Cardiac muscle cell (in vitro differentiated cells and primary cell): ENCODE measurements at regions not wholly inside any gene's neighbourhood (a gene's known extent, or its start where the extent isn't known, plus 50 kb on each side); places are given as distances from the start of the nearest gene placed in this dataset.

Experiments
- DNase-seq, 2 donors: peaks; one replicate each; pipeline versions ENCODE4 v3.0.0 to v3.0.0-alpha.2; 2010 to 2017; ENCODE audit warnings: low read depth in 1 of 2, low spot score in 1 of 2
- H3K27ac ChIP-seq: fragments of 200-600 bp; sonication (generic); 2 replicates; pipeline ENCODE4 v1.5.1; 2016
- H3K27me3 ChIP-seq: fragments of 200-600 bp; sonication (generic); 2 replicates; pipeline ENCODE4 v1.6.0; 2016; ENCODE audit warnings: control low read depth
- H3K36me3 ChIP-seq: fragments of 200-600 bp; sonication (generic); 2 replicates; pipeline ENCODE4 v1.5.1; 2016; ENCODE audit warnings: control low read depth
- H3K4me1 ChIP-seq: fragments of 200-600 bp; sonication (generic); 2 replicates; pipeline ENCODE4 v1.8.1; 2017; ENCODE audit warnings: low read depth, mild to moderate bottlenecking, mixed run types
- H3K4me3 ChIP-seq: fragments of 200-600 bp; sonication (generic); 2 replicates; pipeline ENCODE4 v1.5.1; 2016; ENCODE audit warnings: mild to moderate bottlenecking
- H3K9me3 ChIP-seq: fragments of 200-600 bp; sonication (generic); 2 replicates; pipeline ENCODE4 v1.5.1; 2017; ENCODE audit warnings: low read depth, mild to moderate bottlenecking, control low read depth
- TF ChIP-seq, protein P1 (sequence below): IDR thresholded peaks from 2 replicates; pipeline ENCODE4 v1.5.1; 2012; ENCODE audit warnings: low read depth, mild to moderate bottlenecking, low read length

DNA sequence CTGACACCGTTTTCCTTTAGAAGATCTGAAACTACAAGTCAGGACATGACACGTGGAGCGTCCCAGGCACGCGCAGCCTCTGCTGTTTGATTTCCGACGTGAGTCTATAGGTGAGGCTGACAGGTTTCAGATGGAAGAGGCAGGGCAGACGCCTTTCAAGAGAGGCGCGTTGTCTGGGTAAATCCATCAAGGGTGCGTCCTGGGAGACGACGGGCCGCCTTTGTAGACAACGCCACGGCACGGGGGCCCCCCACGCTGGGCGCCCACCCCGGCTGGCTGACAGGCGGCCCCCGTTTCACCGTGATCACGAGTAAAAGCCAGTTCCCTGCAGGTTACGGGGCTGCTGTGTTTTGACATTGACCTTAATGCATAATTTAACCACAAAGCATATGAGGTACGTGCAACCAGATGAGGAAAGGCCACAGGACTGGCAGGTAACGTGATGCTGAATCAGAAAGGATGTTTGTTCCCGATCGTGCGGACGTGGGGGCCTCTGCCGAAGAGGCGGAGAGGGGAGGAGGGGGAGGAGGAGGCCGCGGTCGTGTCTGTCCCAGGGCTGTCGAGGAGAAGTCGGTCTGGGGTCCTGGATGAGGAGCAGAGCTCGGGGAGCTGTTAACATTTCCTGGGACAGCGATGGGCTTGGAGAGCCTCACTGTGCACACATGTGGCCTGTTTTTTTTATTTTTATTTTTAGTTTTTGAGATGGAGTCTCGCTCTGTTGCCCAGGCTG is 51.1 kb upstream of the PPP2R3B start:
- Histone ChIP-seq H3K4me3 (no peak overlapping the region), H3K27me3 (no peaks in the 10 kb centered on the region), H3K27ac (no peak overlapping the region), H3K36me3 (no peaks in the 10 kb centered on the region), H3K4me1 (no peaks in the 10 kb centered on the region), H3K9me3 (no peaks in the 10 kb centered on the region)
- no peak for DNase-seq
- TF ChIP-seq, protein P1, sequence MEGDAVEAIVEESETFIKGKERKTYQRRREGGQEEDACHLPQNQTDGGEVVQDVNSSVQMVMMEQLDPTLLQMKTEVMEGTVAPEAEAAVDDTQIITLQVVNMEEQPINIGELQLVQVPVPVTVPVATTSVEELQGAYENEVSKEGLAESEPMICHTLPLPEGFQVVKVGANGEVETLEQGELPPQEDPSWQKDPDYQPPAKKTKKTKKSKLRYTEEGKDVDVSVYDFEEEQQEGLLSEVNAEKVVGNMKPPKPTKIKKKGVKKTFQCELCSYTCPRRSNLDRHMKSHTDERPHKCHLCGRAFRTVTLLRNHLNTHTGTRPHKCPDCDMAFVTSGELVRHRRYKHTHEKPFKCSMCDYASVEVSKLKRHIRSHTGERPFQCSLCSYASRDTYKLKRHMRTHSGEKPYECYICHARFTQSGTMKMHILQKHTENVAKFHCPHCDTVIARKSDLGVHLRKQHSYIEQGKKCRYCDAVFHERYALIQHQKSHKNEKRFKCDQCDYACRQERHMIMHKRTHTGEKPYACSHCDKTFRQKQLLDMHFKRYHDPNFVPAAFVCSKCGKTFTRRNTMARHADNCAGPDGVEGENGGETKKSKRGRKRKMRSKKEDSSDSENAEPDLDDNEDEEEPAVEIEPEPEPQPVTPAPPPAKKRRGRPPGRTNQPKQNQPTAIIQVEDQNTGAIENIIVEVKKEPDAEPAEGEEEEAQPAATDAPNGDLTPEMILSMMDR = no peak

DNA sequence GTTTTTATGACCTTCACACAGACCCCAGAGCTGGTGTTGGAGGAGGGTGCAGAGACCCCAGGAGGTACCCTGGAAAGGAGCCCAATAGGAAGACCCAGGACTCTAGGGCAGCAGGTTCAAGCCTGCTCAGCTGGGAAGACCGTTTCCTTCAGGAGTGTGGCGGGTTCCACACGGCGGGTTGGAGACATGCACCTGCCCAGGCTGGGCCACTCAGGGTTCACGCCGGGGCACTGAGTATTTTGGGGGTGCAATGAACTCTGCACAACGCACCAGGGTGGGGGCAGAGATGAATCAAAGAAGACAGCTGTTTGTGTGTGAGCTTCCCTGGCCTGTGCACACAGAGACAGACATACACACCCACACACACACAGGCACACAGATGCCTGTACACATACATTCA is 52.5 kb upstream of the PPP2R3B start:
- Histone ChIP-seq H3K27me3 (no peaks in the 10 kb centered on the region), H3K4me3 (no peak overlapping the region), H3K36me3 (no peaks in the 10 kb centered on the region), H3K27ac (no peak overlapping the region), H3K4me1 (no peaks in the 10 kb centered on the region), H3K9me3 (no peaks in the 10 kb centered on the region)
- TF ChIP-seq, protein P1 = no peak
- no peak for DNase-seq

DNA sequence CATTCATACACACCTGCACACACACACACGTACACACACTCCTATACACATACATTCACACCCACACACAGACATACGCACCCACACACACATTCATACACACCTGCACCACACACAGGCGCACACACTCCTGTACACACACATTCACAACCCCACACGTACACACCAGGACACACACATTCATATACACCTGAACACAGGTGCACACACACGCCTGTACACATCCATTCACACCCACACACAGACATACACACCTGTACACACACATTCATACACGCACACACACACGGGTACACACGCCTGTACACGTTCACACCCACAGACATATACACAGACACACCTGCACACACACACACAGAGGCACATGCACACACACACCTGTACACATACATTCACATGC is 53.0 kb upstream of the PPP2R3B start:
- no peak for DNase-seq
- H3K27me3 ChIP-seq = no peaks in the 10 kb centered on the region
- no peak overlapping the region for H3K27ac ChIP-seq
- no peaks in the 10 kb centered on the region for H3K36me3 ChIP-seq
- TF ChIP-seq, protein P1 = no peak
- no peak overlapping the region for H3K4me3 ChIP-seq
- H3K4me1 ChIP-seq = no peaks in the 10 kb centered on the region
- no peaks in the 10 kb centered on the region for H3K9me3 ChIP-seq

DNA sequence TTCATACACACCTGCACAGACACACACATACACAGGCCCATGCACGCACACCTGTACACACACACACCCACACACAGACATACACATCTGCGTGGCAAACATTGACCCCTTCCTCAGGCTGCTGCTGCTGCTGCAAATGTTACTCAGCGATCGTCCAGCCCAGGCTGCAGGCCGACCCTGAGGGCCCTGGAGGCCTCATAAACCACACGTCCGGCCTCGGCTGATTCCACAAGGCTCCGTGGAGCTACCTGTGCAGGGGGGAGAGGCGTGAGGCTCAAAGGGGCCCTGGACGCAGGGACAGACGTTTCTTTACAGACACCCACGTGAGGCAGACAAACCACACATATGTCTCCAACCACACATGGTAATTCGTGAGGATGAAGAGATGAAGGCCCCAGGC is 53.9 kb upstream of the PPP2R3B start:
- no peaks in the 10 kb centered on the region for H3K4me1 ChIP-seq

DNA sequence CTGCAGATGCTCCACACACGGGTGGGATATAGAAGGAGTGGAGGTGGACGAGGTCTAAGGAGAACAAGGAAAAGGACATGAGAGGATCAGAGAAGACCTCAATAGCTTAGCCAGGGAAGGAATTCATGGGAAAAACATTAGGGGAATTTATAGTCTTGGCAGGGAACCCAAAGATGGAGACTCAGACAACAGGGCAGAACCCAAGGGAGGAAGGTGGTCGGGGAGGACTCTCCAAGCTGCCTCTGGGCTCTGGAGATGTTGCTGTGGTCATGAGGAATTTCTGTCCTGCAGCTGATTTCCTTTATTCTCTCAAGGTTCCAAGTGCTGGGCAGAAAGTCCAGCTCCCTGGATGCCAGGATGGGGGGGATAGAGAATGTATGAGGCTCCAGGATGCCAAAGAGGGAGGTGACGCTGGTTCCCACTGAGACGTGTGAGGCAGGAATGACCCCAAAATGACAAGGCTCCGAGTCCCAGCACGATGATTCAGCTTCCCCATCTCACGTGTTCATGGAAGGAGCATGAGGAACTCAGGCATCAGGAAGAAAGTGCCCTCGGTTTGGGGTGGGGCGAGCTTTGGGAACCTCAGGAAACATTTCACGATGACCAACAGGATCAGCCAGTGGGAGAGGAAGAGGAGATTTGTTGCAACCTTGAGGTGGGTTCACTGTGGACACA is 57.0 kb upstream of the PPP2R3B start:
- H3K4me3 ChIP-seq = no peak overlapping the region
- no peaks in the 10 kb centered on the region for H3K4me1 ChIP-seq
- H3K36me3 ChIP-seq = no peaks in the 10 kb centered on the region
- DNase-seq = no peak
- peaks cover 5% of the 10 kb centered on the region for H3K27me3 ChIP-seq
- H3K27ac ChIP-seq = no peak overlapping the region
- H3K9me3 ChIP-seq = no peaks in the 10 kb centered on the region
- TF ChIP-seq, protein P1 = no peak

More for the DNA sequence above, 53.9 kb upstream of the PPP2R3B start:
- Histone ChIP-seq H3K27ac (no peak overlapping the region), H3K27me3 (no peaks in the 10 kb centered on the region), H3K36me3 (no peaks in the 10 kb centered on the region), H3K4me3 (no peak overlapping the region), H3K9me3 (no peaks in the 10 kb centered on the region)
- DNase-seq = no peak
- TF ChIP-seq, protein P1 = no peak
